ENCODE measurements at regions not wholly inside any gene's neighbourhood (a gene's known extent, or its start where the extent isn't known, plus 50 kb on each side); places are given as distances from the start of the nearest gene placed in this dataset.

GRCh38 chr12:47610686-47611252 lies 95.1 kb downstream of the RPAP3 start:
- Histone ChIP-seq H2AFZ (ENCODE audit: control insufficient read depth, low read depth, low read length) (no peak overlapping the region), H4K20me1 (ENCODE audit: control insufficient read depth, insufficient read depth) (no peaks in the 10 kb centered on the region), H3K36me3 (ENCODE audit: control insufficient read depth in 2 of 2, insufficient read depth in 2 of 2, low read length in 1 of 2) (no peaks in the 10 kb centered on the region), H3K4me3 (no peak overlapping the region), H3K4me2 (ENCODE audit: control insufficient read depth, insufficient read depth) (no peak overlapping the region), H3K79me2 (ENCODE audit: control insufficient read depth, insufficient read depth, low read length) (no peaks in the 10 kb centered on the region), H3K9me3 (replicated peaks; ENCODE audit: control insufficient read depth, insufficient read depth, low read length) (peaks cover 5% of the 10 kb centered on the region; the same call in 1 of the 3 replicates), H3K27me3 (replicated peaks in 1 of 2; ENCODE audit: control insufficient read depth in 2 of 2, insufficient read depth in 2 of 2, low read length in 1 of 2) (no peaks in the 10 kb centered on the region), H3K4me1 (ENCODE audit: control insufficient read depth, insufficient read depth, low read length) (no peaks in the 10 kb centered on the region), H3K9ac (ENCODE audit: control insufficient read depth, insufficient read depth, low read length) (no peak overlapping the region), H3K27ac (ENCODE audit: control insufficient read depth, insufficient read depth) (no peak overlapping the region)
- ChIA-PET SMC1A (ENCODE audit: uncharacterized antibody, unreplicated experiment) (no interaction called here), POLR2A (no interaction called here), CTCF (interaction anchor here (0.5 to 0.9 kb wide), 2 partner anchors 20 to 76 kb away, joined by 3 read pairs; no protein-coding TSS in a partner anchor), RAD21 (ENCODE audit: unreplicated experiment) (no interaction called here)
- no peak for ATAC-seq
- intact Hi-C loops (cut with micrococcal nuclease; ENCODE audit: unreplicated experiment) (no loop called here), in situ Hi-C loops (cut with MboI) (no loop called here)
- 37% methylated on average over 1 of the region's 1 CpG for WGBS (ENCODE audit: insufficient coverage, insufficient replicate concordance, low lambda C conversion rate, missing lambda C conversion rate)
- no TSS peak for BruUV-seq (replicated peaks)
- no peak for FAIRE-seq
- TF ChIP-seq WRNIP1 (IDR thresholded peaks at IDR 0.05; ENCODE audit: borderline replicate concordance, low read depth, low read length) (no peak), RFX5 (IDR thresholded peaks at IDR 0.05; ENCODE audit: low read depth, low read length) (no peak), TCF7 (IDR thresholded peaks at IDR 0.05; ENCODE audit: borderline replicate concordance) (no peak), CUX1 (IDR thresholded peaks at IDR 0.05; ENCODE audit: insufficient replicate concordance, low read depth, low read length) (no peak), TBL1XR1 (IDR thresholded peaks at IDR 0.05; ENCODE audit: low read depth, low read length) (no peak), ATF3 (IDR thresholded peaks at IDR 0.05; ENCODE audit: borderline replicate concordance, extremely low read depth, low read depth, low read length) (no peak), NBN (IDR thresholded peaks at IDR 0.05) (no peak)
- TF ChIP-seq, protein P1, sequence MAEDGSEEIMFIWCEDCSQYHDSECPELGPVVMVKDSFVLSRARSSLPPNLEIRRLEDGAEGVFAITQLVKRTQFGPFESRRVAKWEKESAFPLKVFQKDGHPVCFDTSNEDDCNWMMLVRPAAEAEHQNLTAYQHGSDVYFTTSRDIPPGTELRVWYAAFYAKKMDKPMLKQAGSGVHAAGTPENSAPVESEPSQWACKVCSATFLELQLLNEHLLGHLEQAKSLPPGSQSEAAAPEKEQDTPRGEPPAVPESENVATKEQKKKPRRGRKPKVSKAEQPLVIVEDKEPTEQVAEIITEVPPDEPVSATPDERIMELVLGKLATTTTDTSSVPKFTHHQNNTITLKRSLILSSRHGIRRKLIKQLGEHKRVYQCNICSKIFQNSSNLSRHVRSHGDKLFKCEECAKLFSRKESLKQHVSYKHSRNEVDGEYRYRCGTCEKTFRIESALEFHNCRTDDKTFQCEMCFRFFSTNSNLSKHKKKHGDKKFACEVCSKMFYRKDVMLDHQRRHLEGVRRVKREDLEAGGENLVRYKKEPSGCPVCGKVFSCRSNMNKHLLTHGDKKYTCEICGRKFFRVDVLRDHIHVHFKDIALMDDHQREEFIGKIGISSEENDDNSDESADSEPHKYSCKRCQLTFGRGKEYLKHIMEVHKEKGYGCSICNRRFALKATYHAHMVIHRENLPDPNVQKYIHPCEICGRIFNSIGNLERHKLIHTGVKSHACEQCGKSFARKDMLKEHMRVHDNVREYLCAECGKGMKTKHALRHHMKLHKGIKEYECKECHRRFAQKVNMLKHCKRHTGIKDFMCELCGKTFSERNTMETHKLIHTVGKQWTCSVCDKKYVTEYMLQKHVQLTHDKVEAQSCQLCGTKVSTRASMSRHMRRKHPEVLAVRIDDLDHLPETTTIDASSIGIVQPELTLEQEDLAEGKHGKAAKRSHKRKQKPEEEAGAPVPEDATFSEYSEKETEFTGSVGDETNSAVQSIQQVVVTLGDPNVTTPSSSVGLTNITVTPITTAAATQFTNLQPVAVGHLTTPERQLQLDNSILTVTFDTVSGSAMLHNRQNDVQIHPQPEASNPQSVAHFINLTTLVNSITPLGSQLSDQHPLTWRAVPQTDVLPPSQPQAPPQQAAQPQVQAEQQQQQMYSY (CRISPR knock-in tag; IDR thresholded peaks at IDR 0.05), result no peak
- TF ChIP-seq, protein P2, sequence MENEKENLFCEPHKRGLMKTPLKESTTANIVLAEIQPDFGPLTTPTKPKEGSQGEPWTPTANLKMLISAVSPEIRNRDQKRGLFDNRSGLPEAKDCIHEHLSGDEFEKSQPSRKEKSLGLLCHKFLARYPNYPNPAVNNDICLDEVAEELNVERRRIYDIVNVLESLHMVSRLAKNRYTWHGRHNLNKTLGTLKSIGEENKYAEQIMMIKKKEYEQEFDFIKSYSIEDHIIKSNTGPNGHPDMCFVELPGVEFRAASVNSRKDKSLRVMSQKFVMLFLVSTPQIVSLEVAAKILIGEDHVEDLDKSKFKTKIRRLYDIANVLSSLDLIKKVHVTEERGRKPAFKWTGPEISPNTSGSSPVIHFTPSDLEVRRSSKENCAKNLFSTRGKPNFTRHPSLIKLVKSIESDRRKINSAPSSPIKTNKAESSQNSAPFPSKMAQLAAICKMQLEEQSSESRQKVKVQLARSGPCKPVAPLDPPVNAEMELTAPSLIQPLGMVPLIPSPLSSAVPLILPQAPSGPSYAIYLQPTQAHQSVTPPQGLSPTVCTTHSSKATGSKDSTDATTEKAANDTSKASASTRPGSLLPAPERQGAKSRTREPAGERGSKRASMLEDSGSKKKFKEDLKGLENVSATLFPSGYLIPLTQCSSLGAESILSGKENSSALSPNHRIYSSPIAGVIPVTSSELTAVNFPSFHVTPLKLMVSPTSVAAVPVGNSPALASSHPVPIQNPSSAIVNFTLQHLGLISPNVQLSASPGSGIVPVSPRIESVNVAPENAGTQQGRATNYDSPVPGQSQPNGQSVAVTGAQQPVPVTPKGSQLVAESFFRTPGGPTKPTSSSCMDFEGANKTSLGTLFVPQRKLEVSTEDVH (IDR thresholded peaks at IDR 0.05; ENCODE audit: low read depth, partially characterized antibody), result no peak
- no peak for DNase-seq (ENCODE audit: low read depth, low spot score)

Data from GM12878 (cell line).